Hepatocyte (in vitro differentiated cells): ENCODE measurements at regions not wholly inside any gene's neighbourhood (a gene's known extent, or its start where the extent isn't known, plus 50 kb on each side); places are given as distances from the start of the nearest gene placed in this dataset.

Experiments used
- EZH2 ChIP-seq: fragments of 200-600 bp; sonication (generic); IDR thresholded peaks from 2 replicates; pipeline ENCODE4 v1.6.1; 2016; ENCODE audit warnings: antibody characterized with exemption, mild to moderate bottlenecking, borderline replicate concordance
- EZH2phosphoT487 ChIP-seq: fragments of 200-600 bp; sonication (generic); IDR thresholded peaks from one replicate; pipeline ENCODE4 v1.6.1; 2018; ENCODE audit warnings: antibody characterized with exemption, mild to moderate bottlenecking, low read depth, moderate library complexity; ENCODE audit not compliant: unreplicated experiment, severe bottlenecking
- TF ChIP-seq, protein P1 (sequence below): fragments of 200-600 bp; sonication (generic); IDR thresholded peaks from 2 replicates; pipeline ENCODE4 v1.5.1; 2016; ENCODE audit warnings: antibody characterized with exemption, mild to moderate bottlenecking; ENCODE audit not compliant: poor library complexity

DNA sequence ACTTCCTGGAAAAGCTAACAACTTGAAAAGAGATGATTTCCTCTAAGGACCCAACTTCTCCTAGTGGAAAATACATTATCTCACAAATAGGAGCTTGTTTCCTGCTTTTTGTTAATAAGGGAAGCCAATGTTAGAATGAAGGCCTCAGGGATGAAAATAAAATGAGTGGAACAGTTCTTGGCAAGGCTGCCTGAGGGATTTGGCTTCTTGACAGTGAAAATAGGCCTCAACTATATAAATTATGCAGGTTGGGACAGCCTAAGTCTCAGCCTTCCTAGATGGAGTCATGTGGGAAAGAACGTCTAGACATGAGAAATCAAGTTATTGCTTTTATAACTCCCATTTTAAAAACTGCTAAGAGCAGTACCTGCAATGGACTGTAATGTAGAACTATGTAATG lies 92.8 kb upstream of the FIBIN start:
- TF ChIP-seq EZH2 (no peak), EZH2phosphoT487 (no peak)
- TF ChIP-seq, protein P1, sequence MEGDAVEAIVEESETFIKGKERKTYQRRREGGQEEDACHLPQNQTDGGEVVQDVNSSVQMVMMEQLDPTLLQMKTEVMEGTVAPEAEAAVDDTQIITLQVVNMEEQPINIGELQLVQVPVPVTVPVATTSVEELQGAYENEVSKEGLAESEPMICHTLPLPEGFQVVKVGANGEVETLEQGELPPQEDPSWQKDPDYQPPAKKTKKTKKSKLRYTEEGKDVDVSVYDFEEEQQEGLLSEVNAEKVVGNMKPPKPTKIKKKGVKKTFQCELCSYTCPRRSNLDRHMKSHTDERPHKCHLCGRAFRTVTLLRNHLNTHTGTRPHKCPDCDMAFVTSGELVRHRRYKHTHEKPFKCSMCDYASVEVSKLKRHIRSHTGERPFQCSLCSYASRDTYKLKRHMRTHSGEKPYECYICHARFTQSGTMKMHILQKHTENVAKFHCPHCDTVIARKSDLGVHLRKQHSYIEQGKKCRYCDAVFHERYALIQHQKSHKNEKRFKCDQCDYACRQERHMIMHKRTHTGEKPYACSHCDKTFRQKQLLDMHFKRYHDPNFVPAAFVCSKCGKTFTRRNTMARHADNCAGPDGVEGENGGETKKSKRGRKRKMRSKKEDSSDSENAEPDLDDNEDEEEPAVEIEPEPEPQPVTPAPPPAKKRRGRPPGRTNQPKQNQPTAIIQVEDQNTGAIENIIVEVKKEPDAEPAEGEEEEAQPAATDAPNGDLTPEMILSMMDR: no peak
